ENCODE measurements at regions not wholly inside any gene's neighbourhood (a gene's known extent, or its start where the extent isn't known, plus 50 kb on each side); places are given as distances from the start of the nearest gene placed in this dataset.

- TF ChIP-seq CTCF (IDR thresholded peaks at IDR 0.05) = no peak
- no peak for TF ChIP-seq POLR2A (IDR thresholded peaks at IDR 0.05)
These were observed 293.8 kb downstream of the BUD13 start for GRCh38 chr11:116478669-116479668.
